OCI-LY3 (cell line): ENCODE measurements at regions not wholly inside any gene's neighbourhood (a gene's known extent, or its start where the extent isn't known, plus 50 kb on each side); places are given as distances from the start of the nearest gene placed in this dataset.

Experiments used
- EZH2phosphoT487 ChIP-seq: fragments of 200-600 bp; shearing (Covaris generic); IDR thresholded peaks from 2 replicates; pipeline ENCODE4 v1.6.1; 2018; ENCODE audit warnings: antibody characterized with exemption, mixed run types, low read depth
- TF ChIP-seq, protein P1 (sequence below): fragments of 200-600, 300-600 bp; sonication (generic); IDR thresholded peaks from 2 replicates; pipeline ENCODE4 v1.5.1; 2014; ENCODE audit warnings: antibody characterized with exemption, low read length, low read depth

DNA sequence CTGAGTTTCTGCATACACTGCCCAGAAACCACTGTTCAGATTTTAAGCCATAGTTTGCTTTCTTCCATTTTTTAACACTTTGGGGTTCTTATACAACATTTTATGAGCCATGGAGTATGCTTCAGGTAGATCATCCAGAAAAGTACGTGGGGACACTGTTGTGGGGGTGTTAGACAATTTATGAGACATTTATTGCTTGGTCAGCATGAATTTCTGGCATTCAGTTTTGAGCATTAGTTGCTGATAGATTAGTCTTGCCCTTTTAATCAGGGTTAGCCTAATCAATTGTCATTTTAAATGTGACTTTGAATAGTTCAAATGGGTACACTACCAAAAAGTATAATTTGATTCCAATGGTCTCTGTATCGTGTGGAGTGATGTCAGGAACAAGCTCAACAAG is 434.9 kb downstream of the GPM6A start:
- TF ChIP-seq, protein P1, sequence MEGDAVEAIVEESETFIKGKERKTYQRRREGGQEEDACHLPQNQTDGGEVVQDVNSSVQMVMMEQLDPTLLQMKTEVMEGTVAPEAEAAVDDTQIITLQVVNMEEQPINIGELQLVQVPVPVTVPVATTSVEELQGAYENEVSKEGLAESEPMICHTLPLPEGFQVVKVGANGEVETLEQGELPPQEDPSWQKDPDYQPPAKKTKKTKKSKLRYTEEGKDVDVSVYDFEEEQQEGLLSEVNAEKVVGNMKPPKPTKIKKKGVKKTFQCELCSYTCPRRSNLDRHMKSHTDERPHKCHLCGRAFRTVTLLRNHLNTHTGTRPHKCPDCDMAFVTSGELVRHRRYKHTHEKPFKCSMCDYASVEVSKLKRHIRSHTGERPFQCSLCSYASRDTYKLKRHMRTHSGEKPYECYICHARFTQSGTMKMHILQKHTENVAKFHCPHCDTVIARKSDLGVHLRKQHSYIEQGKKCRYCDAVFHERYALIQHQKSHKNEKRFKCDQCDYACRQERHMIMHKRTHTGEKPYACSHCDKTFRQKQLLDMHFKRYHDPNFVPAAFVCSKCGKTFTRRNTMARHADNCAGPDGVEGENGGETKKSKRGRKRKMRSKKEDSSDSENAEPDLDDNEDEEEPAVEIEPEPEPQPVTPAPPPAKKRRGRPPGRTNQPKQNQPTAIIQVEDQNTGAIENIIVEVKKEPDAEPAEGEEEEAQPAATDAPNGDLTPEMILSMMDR: no peak
- no peak for TF ChIP-seq EZH2phosphoT487
